ENCODE measurements at regions not wholly inside any gene's neighbourhood (a gene's known extent, or its start where the extent isn't known, plus 50 kb on each side); places are given as distances from the start of the nearest gene placed in this dataset.

DNA sequence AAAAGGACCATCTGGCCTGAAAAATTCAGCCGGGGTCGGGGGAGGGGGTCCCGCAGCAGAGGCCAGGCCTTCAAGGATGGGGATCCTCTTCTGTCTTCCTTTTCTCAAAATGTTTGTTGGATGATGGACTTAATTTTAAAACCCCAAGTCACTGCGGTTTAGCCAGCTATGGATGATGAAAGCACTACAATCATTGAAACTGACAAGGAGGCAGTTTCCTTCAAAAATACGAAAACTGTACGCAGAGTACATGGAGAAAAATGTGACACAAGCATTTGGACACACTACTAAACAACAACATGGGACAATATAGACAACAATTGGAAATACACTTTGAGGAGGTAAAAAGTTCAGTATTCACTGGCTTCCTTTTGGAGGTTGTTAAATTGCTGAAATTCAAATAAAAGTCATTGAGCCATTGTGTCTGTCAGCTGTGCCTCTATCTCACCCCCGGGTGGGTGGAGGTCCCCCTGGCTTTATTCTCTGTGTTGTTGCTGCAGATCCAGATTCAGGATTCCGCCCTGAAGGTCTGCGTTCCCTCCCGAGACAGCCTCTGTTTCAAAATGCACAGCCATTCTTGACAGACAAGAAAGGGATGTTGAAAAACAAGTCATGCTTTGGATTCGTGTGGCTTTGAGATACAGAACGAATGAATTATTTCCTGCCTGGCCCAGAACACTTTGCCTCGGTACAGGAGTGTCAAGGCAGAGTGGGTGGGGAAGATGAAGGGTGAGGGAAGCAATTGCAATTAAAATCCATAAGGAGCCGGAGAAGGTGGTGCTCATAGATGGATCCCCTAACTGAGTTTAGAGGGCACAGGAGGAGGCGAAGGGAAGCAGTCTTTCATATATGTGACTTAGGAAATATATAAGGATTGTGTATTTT lies 118.2 kb downstream of the TTLL2 start:
- TF ChIP-seq, protein P1, sequence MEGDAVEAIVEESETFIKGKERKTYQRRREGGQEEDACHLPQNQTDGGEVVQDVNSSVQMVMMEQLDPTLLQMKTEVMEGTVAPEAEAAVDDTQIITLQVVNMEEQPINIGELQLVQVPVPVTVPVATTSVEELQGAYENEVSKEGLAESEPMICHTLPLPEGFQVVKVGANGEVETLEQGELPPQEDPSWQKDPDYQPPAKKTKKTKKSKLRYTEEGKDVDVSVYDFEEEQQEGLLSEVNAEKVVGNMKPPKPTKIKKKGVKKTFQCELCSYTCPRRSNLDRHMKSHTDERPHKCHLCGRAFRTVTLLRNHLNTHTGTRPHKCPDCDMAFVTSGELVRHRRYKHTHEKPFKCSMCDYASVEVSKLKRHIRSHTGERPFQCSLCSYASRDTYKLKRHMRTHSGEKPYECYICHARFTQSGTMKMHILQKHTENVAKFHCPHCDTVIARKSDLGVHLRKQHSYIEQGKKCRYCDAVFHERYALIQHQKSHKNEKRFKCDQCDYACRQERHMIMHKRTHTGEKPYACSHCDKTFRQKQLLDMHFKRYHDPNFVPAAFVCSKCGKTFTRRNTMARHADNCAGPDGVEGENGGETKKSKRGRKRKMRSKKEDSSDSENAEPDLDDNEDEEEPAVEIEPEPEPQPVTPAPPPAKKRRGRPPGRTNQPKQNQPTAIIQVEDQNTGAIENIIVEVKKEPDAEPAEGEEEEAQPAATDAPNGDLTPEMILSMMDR (IDR thresholded peaks at IDR 0.05), result no peak
- no peak for TF ChIP-seq POLR2A (IDR thresholded peaks at IDR 0.05)
